ENCODE measurements at regions not wholly inside any gene's neighbourhood (a gene's known extent, or its start where the extent isn't known, plus 50 kb on each side); places are given as distances from the start of the nearest gene placed in this dataset.

DNA sequence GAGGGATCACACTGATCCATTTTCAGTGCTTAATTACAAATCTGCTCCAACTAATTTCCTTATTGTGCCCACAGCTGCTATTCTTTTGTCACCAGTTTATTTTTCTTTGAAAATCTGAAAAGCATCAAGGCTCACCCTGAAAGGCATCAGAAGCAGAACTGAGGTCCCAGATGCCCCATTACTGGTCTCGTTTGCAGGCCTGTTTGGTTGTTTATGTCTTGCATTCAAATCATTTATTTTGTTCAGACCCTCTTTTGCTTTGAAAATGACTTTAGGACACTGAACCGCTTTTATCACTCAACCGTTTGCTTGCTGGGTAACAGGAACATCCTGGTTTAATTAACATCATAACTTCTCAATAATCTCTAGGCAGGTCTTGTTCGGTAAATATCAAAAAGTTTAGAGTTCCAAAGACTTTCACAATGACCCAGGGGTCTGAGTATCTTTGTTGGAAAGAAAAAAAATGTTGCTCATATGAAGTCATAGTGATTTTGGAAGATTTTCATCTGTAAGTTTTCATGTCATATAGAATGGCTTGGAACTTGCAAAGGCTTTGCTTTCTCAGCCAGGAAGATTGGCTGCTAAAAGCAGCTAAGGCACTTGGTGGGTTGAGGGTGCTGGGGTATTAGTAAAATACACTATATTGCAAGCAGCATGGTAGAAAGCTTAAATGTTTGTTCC lies 398.3 kb upstream of the NPVF start:
- H3K4me3 ChIP-seq (ENCODE audit: control insufficient read depth, low read depth, low read length), result no peak overlapping the region
- no peak for TF ChIP-seq CTCF (IDR thresholded peaks at IDR 0.05; ENCODE audit: control insufficient read depth, insufficient read depth, low read depth, low read length, missing control alignments)
- DNase-seq (ENCODE audit: low read depth), result no peak

GRCh38 chr7:25628446-25628845 lies 400.2 kb upstream of the NPVF start:
- no peak for DNase-seq (ENCODE audit: low read depth)
- no peak for TF ChIP-seq CTCF (IDR thresholded peaks at IDR 0.05; ENCODE audit: control insufficient read depth, insufficient read depth, low read depth, low read length, missing control alignments)
- no peak overlapping the region for H3K4me3 ChIP-seq (ENCODE audit: control insufficient read depth, low read depth, low read length)

DNA sequence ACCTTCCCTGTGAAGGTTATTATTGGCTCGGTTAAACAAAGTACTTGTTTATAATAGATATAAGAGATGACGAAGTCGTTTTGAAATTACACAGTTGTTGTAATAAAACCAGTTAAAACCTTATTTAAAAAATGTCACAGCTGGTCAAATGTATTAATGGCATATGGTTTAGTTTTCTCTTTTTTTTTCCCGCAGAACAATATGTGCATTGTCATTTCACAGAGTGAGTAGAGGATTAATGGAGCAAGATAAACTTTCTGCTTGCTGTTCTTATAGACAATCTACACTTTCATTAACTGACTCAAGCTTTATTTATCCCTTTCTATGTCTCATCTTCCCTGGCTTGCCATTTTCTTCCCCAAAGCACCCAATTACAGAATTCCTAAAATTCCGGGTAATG lies 404.3 kb upstream of the NPVF start:
- DNase-seq (ENCODE audit: low read depth), result no peak
- no peak for TF ChIP-seq CTCF (IDR thresholded peaks at IDR 0.05; ENCODE audit: control insufficient read depth, insufficient read depth, low read depth, low read length, missing control alignments)
- no peak overlapping the region for H3K4me3 ChIP-seq (ENCODE audit: control insufficient read depth, low read depth, low read length)

DNA sequence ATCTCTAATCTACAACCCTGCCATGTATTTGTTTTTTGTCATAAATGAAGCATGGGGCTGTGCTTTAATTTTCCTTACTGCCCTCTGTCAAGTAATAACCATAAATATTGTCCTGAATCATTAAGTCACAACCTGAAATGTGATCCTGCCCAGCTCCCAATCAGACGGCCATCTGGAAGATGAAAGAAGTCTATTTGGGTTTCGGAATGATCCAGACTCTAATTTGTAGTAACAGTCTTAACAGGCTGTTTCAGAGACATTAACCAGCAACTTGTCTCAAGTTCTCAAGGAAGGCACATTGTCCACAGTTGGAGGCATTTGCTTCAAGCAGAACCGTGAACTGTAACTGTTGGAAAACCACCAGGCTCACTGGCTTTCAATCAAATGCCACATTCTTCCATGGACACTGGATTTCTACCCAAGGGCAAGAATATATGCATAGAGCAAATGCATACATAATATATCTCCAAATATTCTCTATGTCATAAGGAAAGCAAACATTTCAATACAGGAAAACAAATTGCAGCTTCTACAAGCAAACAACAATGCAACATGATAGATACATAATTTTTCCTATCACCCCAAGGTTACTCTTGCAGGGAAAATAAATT lies 405.2 kb upstream of the NPVF start:
- no peak for DNase-seq (ENCODE audit: low read depth)
- TF ChIP-seq CTCF (IDR thresholded peaks at IDR 0.05; ENCODE audit: control insufficient read depth, insufficient read depth, low read depth, low read length, missing control alignments), result no peak
- no peak overlapping the region for H3K4me3 ChIP-seq (ENCODE audit: control insufficient read depth, low read depth, low read length)

DNA sequence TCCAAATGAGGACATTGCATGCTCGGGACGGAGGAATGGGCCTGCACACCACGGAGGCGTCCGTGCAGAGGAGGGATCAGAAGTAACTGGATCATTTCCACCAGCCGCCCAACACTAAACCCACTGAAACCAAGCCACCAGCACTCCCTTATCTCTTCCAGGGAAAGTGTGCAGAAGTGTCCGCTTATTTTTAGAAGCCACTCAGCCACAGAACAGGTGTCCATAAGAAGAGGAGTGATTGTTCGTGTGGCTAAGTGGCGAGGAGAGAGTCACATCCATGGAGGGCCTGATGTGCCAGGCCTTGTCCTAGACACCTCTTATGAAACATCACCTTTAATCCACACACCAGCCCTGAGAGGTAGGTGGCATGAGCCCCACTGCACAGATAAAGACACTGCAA lies 407.9 kb upstream of the NPVF start:
- TF ChIP-seq CTCF (IDR thresholded peaks at IDR 0.05; ENCODE audit: control insufficient read depth, insufficient read depth, low read depth, low read length, missing control alignments), result no peak
- no peak overlapping the region for H3K4me3 ChIP-seq (ENCODE audit: control insufficient read depth, low read depth, low read length)
- no peak for DNase-seq (ENCODE audit: low read depth)

DNA sequence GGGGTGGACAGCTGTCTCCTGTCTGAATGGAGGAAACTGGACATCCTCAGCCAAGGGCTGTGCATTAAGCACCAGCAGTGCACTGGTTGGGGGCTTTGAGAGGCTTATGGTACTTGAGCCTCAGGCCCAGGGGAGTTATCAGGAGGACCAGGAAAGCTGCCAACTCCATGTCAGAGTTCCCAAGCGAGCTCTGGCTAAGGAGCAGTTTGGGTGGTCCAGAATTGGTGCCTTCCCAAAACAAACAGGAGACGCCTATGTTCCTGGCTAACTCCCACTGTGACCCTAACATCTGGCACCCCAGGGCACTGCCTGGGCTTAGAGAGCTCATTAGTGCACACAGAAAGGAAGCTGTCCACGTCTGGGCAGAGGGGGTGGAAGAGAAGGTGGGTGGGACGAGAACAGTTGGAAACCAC lies 408.6 kb upstream of the NPVF start:
- TF ChIP-seq CTCF (IDR thresholded peaks at IDR 0.05; ENCODE audit: control insufficient read depth, insufficient read depth, low read depth, low read length, missing control alignments), result no peak
- no peak for DNase-seq (ENCODE audit: low read depth)
- H3K4me3 ChIP-seq (ENCODE audit: control insufficient read depth, low read depth, low read length), result no peak overlapping the region
